Spleen (tissue), 11 donors: ENCODE measurements at regions not wholly inside any gene's neighbourhood (a gene's known extent, or its start where the extent isn't known, plus 50 kb on each side); places are given as distances from the start of the nearest gene placed in this dataset.

Experiments
- DNase-seq: peaks from one replicate; pipeline ENCODE4 v3.0.0-alpha.2; 2020
- H3K27ac ChIP-seq, 8 donors: fragments of 200-600 bp; sonication (generic) in 7 of 8; 1 replicate in 4 of 8; 2 replicates in 4 of 8; pipeline versions ENCODE4 v1.5.0 to v1.8.0; 2016 to 2021; ENCODE audit warnings: inconsistent platforms in 4 of 8, mild to moderate bottlenecking in 4 of 8, moderate library complexity in 1 of 8
- H3K27me3 ChIP-seq, 7 donors: fragments of 200-600 bp; sonication (generic) in 6 of 7; replicated peaks in 1 of 7; 1 replicate in 4 of 7; 2 replicates in 3 of 7; pipeline versions ENCODE4 v1.5.0 to v1.8.0; 2016 to 2021; ENCODE audit warnings: inconsistent platforms in 3 of 7, mild to moderate bottlenecking in 1 of 7
- H3K36me3 ChIP-seq, 6 donors: fragments of 200-600 bp; sonication (generic) in 5 of 6; 1 replicate in 4 of 6; 2 replicates in 2 of 6; pipeline versions ENCODE4 v1.5.0 to v1.8.0; 2016 to 2021; ENCODE audit warnings: inconsistent platforms in 2 of 6
- H3K4me1 ChIP-seq, 6 donors: fragments of 200-600 bp; sonication (generic) in 5 of 6; 1 replicate in 3 of 6; 2 replicates in 3 of 6; pipeline versions ENCODE4 v1.5.0 to v1.8.0; 2016 to 2021; ENCODE audit warnings: inconsistent platforms in 3 of 6
- H3K4me3 ChIP-seq, 8 donors: fragments of 200-600 bp; sonication (generic) in 7 of 8; 1 replicate in 4 of 8; 2 replicates in 4 of 8; pipeline versions ENCODE4 v1.5.0 to v1.8.0; 2016 to 2021; ENCODE audit warnings: inconsistent platforms in 4 of 8, mild to moderate bottlenecking in 4 of 8, moderate library complexity in 2 of 8
- H3K9me3 ChIP-seq, 8 donors: fragments of 200-600 bp; sonication (generic) in 7 of 8; 1 replicate in 4 of 8; 2 replicates in 4 of 8; pipeline versions ENCODE4 v1.5.0 to v1.8.0; 2016 to 2021; ENCODE audit warnings: inconsistent platforms in 4 of 8
- POLR2A ChIP-seq, 3 donors: fragments of 450-650 bp; IDR thresholded peaks; one replicate each; pipeline ENCODE4 v1.5.1; 2017; ENCODE audit warnings: antibody characterized with exemption in 3 of 3, mild to moderate bottlenecking in 1 of 3
- POLR2AphosphoS5 ChIP-seq, 3 donors: sonication (generic); formaldehyde crosslinking; IDR thresholded peaks; one replicate each; pipeline ENCODE4 v1.5.1; 2017; ENCODE audit warnings: antibody characterized with exemption in 3 of 3
- WGBS, 5 donors: extraction: QIAGEN DNeasy Blood & Tissue Kit in 3 of 5; methylation state at CpG; one replicate each; pipeline versions ENCODE4 v1.1.5 to v1.1.7; 2013 to 2018; 5-methylcytosine and 5-hydroxymethylcytosine counted together
- intact Hi-C: fragments of 100-400 bp; cut with DNase I; formaldehyde crosslinking; loops from one replicate; pipeline ENCODE4 v1.15.0; 2023; ENCODE audit warnings: low total_unique reads
- TF ChIP-seq, protein P1 (sequence below), 11 experiments: fragments of 200-600 bp in 7 of 11; fragments of 450-650 bp in 4 of 11; sonication (generic) in 4 of 11; IDR thresholded peaks in 8 of 11; conservative IDR thresholded peaks in 3 of 11; 1 replicate in 7 of 11; 2 replicates in 4 of 11; pipeline versions ENCODE4 v1.4.0 to v1.8.0; 2016 to 2021; ENCODE audit warnings: antibody characterized with exemption in 11 of 11, inconsistent platforms in 4 of 11, mild to moderate bottlenecking in 1 of 11
- donor health status: healthy with polysubstance abuse.
- donor health status: DM: no; HTN: no; CAD: no; lungs with moderate emphysema.
- donor health status: DM: no; HTN: no; CAD: no.
- donor health status: Bipolar disorder and iron deficiency.
- donor health status: healthy.
- donor health status: DM: no; HTN: no; CAD: no.
- donor health status: DM: yes; HTN: yes; CAD: no.

DNA sequence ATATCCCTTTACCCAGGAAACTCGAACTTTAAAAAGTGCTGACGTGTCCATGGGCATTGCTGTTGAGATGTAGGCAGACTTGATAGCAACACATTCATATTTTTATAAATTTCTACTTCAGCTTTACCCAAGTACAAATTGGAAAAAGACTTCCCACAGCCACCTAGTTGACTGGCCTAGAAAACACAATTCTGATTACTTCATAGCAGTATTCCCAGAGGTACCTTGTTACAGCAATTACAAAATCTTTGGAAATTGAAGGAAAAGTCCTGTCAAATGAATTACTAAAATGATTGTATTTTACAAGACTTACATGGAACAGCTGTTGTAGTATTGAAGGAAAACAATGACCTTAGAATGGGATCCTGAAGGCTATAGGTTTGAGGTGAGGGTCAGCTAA, 130.7 kb upstream of the NREP start:
- peaks cover 0 to 28% (median 19%) of the 10 kb centered on the region in 8 donors for H3K9me3 ChIP-seq
- no peaks in the 10 kb centered on the region for H3K27me3 ChIP-seq
- 86 to 95% (median 88%) methylated on average over 2 of the region's 2 CpGs for WGBS, 5 donors
- H3K27ac ChIP-seq: no peak overlapping the region
- TF ChIP-seq POLR2A (IDR thresholded peaks at IDR 0.05) (no peak), POLR2AphosphoS5 (IDR thresholded peaks at IDR 0.05) (no peak)
- TF ChIP-seq, protein P1, sequence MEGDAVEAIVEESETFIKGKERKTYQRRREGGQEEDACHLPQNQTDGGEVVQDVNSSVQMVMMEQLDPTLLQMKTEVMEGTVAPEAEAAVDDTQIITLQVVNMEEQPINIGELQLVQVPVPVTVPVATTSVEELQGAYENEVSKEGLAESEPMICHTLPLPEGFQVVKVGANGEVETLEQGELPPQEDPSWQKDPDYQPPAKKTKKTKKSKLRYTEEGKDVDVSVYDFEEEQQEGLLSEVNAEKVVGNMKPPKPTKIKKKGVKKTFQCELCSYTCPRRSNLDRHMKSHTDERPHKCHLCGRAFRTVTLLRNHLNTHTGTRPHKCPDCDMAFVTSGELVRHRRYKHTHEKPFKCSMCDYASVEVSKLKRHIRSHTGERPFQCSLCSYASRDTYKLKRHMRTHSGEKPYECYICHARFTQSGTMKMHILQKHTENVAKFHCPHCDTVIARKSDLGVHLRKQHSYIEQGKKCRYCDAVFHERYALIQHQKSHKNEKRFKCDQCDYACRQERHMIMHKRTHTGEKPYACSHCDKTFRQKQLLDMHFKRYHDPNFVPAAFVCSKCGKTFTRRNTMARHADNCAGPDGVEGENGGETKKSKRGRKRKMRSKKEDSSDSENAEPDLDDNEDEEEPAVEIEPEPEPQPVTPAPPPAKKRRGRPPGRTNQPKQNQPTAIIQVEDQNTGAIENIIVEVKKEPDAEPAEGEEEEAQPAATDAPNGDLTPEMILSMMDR (IDR thresholded peaks at IDR 0.05 in 8 of 11, conservative IDR thresholded peaks at IDR 0.05 in 3 of 11): no peak
- no peak overlapping the region for H3K4me3 ChIP-seq
- no peak for DNase-seq
- no peaks in the 10 kb centered on the region for H3K36me3 ChIP-seq
- H3K4me1 ChIP-seq: no peaks in the 10 kb centered on the region
- intact Hi-C loops: no loop called here

- Histone ChIP-seq H3K27ac (no peak overlapping the region), H3K9me3 (peaks cover 0 to 3% (median 0%) of the 10 kb centered on the region in 8 donors), H3K4me1 (no peaks in the 10 kb centered on the region), H3K27me3 (no peaks in the 10 kb centered on the region), H3K4me3 (no peak overlapping the region), H3K36me3 (no peaks in the 10 kb centered on the region)
- DNase-seq: no peak
- WGBS, 5 donors: 59 to 79% (median 70%) methylated on average over 2 of the region's 2 CpGs
- intact Hi-C loops: no loop called here
- TF ChIP-seq POLR2AphosphoS5 (IDR thresholded peaks at IDR 0.05): no peak
- no peak for TF ChIP-seq POLR2A (IDR thresholded peaks at IDR 0.05)
- TF ChIP-seq, protein P1 (IDR thresholded peaks at IDR 0.05 in 8 of 11, conservative IDR thresholded peaks at IDR 0.05 in 3 of 11): no peak
Measured at GRCh38 chr5:111869681-111870080, 112.7 kb upstream of the NREP start.

DNA sequence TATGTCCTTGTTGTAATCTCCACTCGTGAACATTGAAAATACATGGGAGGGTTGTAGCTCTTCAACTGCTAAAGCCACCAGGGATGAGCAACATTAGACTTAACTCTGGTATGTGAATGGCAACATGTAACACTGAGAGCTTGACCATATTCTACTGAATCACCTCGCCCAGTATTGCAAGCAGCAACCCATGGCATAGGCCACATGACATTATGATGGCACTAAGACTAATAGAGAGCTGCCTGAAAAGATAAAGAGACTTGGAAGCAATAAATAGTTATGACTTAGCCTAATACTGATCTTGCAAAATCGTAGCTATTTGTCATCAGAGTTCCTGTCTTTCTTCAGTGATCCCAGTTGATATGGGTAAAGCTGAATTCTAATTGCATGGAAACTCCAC, 108.4 kb upstream of the NREP start:
- intact Hi-C loops: no loop called here
- no peak for TF ChIP-seq POLR2AphosphoS5 (IDR thresholded peaks at IDR 0.05)
- TF ChIP-seq, protein P1 (IDR thresholded peaks at IDR 0.05 in 8 of 11, conservative IDR thresholded peaks at IDR 0.05 in 3 of 11): no peak
- no peak for TF ChIP-seq POLR2A (IDR thresholded peaks at IDR 0.05)
- Histone ChIP-seq H3K4me3 (no peak overlapping the region), H3K36me3 (no peaks in the 10 kb centered on the region), H3K27ac (no peak overlapping the region), H3K4me1 (no peaks in the 10 kb centered on the region), H3K9me3 (peaks cover 0 to 3% (median 0%) of the 10 kb centered on the region in 8 donors), H3K27me3 (no peaks in the 10 kb centered on the region)
- 72 to 88% (median 78%) methylated on average over 3 of the region's 3 CpGs for WGBS, 5 donors
- DNase-seq: no peak

- Histone ChIP-seq H3K9me3 (peaks cover 0 to 3% (median 0%) of the 10 kb centered on the region in 8 donors), H3K36me3 (no peaks in the 10 kb centered on the region), H3K27me3 (no peaks in the 10 kb centered on the region), H3K4me1 (no peaks in the 10 kb centered on the region), H3K27ac (no peak overlapping the region), H3K4me3 (no peak overlapping the region)
- 94 to 99% (median 96%) methylated on average over 1 of the region's 1 CpG for WGBS, 5 donors
- intact Hi-C loops: no loop called here
- TF ChIP-seq, protein P1 (IDR thresholded peaks at IDR 0.05 in 8 of 11, conservative IDR thresholded peaks at IDR 0.05 in 3 of 11): no peak
- no peak for DNase-seq
Measured at GRCh38 chr5:111863801-111864200, 106.8 kb upstream of the NREP start.
